Neural cell (in vitro differentiated cells): ENCODE measurements at regions not wholly inside any gene's neighbourhood (a gene's known extent, or its start where the extent isn't known, plus 50 kb on each side); places are given as distances from the start of the nearest gene placed in this dataset.

Experiments
- EZH2 ChIP-seq: fragments of 200-600, 300-800 bp; shearing (Covaris generic), sonication (generic); IDR thresholded peaks from 2 replicates; pipeline ENCODE4 v1.6.1; 2014; ENCODE audit warnings: antibody characterized with exemption, low read length, borderline replicate concordance, mild to moderate bottlenecking; ENCODE audit not compliant: insufficient read depth, poor library complexity, severe bottlenecking
- MXI1 ChIP-seq: fragments of 450-650 bp; conservative IDR thresholded peaks from 2 replicates; pipeline ENCODE4 v1.6.1; 2014; ENCODE audit warnings: antibody characterized with exemption, mild to moderate bottlenecking; ENCODE audit not compliant: poor library complexity, severe bottlenecking
- POLR2AphosphoS5 ChIP-seq: IDR thresholded peaks from 2 replicates; pipeline ENCODE4 v1.6.1; 2012
- REST ChIP-seq: IDR thresholded peaks from 2 replicates; pipeline ENCODE4 v1.6.1; 2012; ENCODE audit warnings: borderline replicate concordance
- TF ChIP-seq, protein P1 (sequence below): fragments of 450-650 bp; IDR thresholded peaks from 2 replicates; pipeline ENCODE4 v1.5.1; 2014; ENCODE audit warnings: antibody characterized with exemption, mild to moderate bottlenecking, moderate library complexity; ENCODE audit not compliant: poor library complexity, severe bottlenecking

DNA sequence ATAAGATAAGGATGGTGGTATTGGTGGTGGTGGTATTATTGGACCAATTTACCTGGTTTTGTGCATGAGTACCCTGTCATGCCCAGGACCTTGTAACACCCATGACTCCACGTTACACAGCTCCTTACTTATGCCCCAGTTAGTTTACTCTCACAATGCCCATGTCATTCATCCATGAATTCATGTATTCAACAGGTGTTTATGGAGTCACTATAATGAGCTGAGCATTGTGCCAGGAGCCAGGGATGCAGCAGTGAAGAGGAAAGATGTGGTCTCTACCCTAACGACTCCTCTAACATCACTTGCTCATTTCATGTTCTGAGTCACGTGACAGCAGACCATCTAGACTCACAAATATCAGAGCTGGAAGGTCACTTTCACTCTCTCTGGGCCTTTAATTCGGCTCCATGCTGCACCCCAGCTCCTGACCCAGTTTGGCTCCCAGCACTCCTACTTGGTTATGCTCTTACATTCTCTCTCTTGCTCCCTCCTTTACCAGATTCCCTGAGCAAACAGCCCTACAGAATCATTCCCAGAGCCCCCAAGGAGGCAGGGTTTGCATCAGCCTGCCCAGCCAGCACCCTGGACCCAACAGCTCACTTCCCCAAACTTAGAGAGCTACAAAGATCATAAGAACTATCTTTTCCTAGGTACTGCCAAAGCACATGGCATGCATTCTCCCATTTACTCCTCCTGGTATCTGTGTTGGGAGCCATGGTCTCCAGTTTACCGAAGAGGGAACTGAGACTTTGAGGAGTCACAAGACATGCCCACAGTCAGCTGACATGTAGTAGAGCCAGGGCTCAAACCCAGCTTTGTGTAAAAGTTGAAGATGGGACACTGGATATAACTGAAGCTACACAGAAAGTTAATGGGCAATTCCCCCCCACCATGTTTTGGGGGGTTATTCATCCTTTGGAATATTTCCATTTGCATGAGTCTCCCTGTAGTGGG, 449.9 kb downstream of the LRATD1 start:
- TF ChIP-seq, protein P1, sequence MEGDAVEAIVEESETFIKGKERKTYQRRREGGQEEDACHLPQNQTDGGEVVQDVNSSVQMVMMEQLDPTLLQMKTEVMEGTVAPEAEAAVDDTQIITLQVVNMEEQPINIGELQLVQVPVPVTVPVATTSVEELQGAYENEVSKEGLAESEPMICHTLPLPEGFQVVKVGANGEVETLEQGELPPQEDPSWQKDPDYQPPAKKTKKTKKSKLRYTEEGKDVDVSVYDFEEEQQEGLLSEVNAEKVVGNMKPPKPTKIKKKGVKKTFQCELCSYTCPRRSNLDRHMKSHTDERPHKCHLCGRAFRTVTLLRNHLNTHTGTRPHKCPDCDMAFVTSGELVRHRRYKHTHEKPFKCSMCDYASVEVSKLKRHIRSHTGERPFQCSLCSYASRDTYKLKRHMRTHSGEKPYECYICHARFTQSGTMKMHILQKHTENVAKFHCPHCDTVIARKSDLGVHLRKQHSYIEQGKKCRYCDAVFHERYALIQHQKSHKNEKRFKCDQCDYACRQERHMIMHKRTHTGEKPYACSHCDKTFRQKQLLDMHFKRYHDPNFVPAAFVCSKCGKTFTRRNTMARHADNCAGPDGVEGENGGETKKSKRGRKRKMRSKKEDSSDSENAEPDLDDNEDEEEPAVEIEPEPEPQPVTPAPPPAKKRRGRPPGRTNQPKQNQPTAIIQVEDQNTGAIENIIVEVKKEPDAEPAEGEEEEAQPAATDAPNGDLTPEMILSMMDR = no peak
- TF ChIP-seq MXI1 = no peak
- no peak for TF ChIP-seq REST
- no peak for TF ChIP-seq POLR2AphosphoS5
- TF ChIP-seq EZH2 = no peak
